ENCODE measurements at regions not wholly inside any gene's neighbourhood (a gene's known extent, or its start where the extent isn't known, plus 50 kb on each side); places are given as distances from the start of the nearest gene placed in this dataset.

GRCh38 chr5:14977058-14977685, 105.6 kb upstream of the ANKH start:
- no peak for TF ChIP-seq CTCF (IDR thresholded peaks at IDR 0.05; ENCODE audit: low read depth, low read length)
- DNase-seq (ENCODE audit: extremely low read depth, low read depth), result no peak

- no peak for TF ChIP-seq CTCF (IDR thresholded peaks at IDR 0.05; ENCODE audit: low read depth, low read length)
- DNase-seq (ENCODE audit: extremely low read depth, low read depth), result no peak
Observed at GRCh38 chr5:14976486-14976885, 104.9 kb upstream of the ANKH start.

GRCh38 chr5:14971873-14972272, 100.3 kb upstream of the ANKH start:
- DNase-seq (ENCODE audit: extremely low read depth, low read depth), result no peak
- no peak for TF ChIP-seq CTCF (IDR thresholded peaks at IDR 0.05; ENCODE audit: low read depth, low read length)

- DNase-seq (ENCODE audit: extremely low read depth, low read depth), result no peak
- TF ChIP-seq CTCF (IDR thresholded peaks at IDR 0.05; ENCODE audit: low read depth, low read length), result no peak
Observed at GRCh38 chr5:14968796-14969195, 97.2 kb upstream of the ANKH start.

GRCh38 chr5:14967166-14967565, 95.6 kb upstream of the ANKH start:
- no peak for TF ChIP-seq CTCF (IDR thresholded peaks at IDR 0.05; ENCODE audit: low read depth, low read length)
- no peak for DNase-seq (ENCODE audit: extremely low read depth, low read depth)

- DNase-seq (ENCODE audit: extremely low read depth, low read depth), result no peak
- no peak for TF ChIP-seq CTCF (IDR thresholded peaks at IDR 0.05; ENCODE audit: low read depth, low read length)
Observed at GRCh38 chr5:14965815-14966214, 94.2 kb upstream of the ANKH start.

GRCh38 chr5:14962604-14963003, 91.0 kb upstream of the ANKH start:
- DNase-seq (ENCODE audit: extremely low read depth, low read depth), result no peak
- TF ChIP-seq CTCF (IDR thresholded peaks at IDR 0.05; ENCODE audit: low read depth, low read length), result no peak
